Natural killer cell treated with Interleukin-12 subunit alpha and Interleukin-12 subunit beta and Interleukin-15 and Interleukin-18, amount 100 ng/mL, for 72 hours (primary cell): ENCODE measurements at regions not wholly inside any gene's neighbourhood (a gene's known extent, or its start where the extent isn't known, plus 50 kb on each side); places are given as distances from the start of the nearest gene placed in this dataset.

Experiments used
- ATAC-seq, 2 donors: fragments of 150-1000 bp; cut with Tn5 transposase in 1 of 2; sonication (Bioruptor Pico), chemical (Tn5 transposase) in 1 of 2; 2 replicates each; pipeline ENCODE4 v1.10.0; 2021
- DNase-seq: peaks from one replicate; pipeline ENCODE4 v3.0.0; 2022; ENCODE audit warnings: low spot score
- H3K27ac Mint-ChIP-seq, 2 donors: 1 replicate in 1 of 2; 2 replicates in 1 of 2; pipeline ENCODE4 v1.8.0; 2022; ENCODE audit warnings: mixed read lengths in 2 of 2, mild to moderate bottlenecking in 1 of 2, moderate library complexity in 1 of 2
- H3K27me3 Mint-ChIP-seq, 2 donors: 1 replicate in 1 of 2; 2 replicates in 1 of 2; pipeline ENCODE4 v1.8.0; 2022; ENCODE audit warnings: mixed read lengths in 2 of 2
- H3K36me3 Mint-ChIP-seq: one replicate; pipeline ENCODE4 v1.8.0; 2022; ENCODE audit warnings: mixed read lengths
- H3K4me1 Mint-ChIP-seq, 2 donors: 1 replicate in 1 of 2; 2 replicates in 1 of 2; pipeline ENCODE4 v1.8.0; 2022; ENCODE audit warnings: low read depth in 2 of 2, mixed read lengths in 2 of 2, mild to moderate bottlenecking in 1 of 2
- H3K4me3 Mint-ChIP-seq: one replicate; pipeline ENCODE4 v1.8.0; 2022; ENCODE audit warnings: mixed read lengths
- H3K9me3 Mint-ChIP-seq: 2 replicates; pipeline ENCODE4 v1.8.0; 2022; ENCODE audit warnings: mixed read lengths

DNA sequence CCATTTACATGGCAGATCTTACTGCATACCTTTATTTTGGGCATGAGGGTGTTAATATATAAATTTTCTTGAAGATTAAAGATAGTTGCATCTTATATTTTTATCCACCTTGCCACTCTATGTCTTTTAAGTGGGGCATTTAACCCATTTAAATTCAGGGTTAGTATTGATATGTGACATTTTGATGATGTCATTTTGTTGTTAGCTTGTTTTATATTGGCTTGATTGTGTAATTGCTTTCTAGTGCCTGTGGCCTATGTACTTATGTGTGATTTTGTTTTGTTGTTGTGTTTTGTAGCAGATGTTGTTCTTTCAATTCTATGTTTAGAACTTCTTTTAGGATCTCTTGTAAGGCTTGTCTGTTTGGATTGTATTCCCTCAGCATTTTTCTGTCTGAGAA is 939.9 kb upstream of the CDH9 start:
- H3K9me3 Mint-ChIP-seq: peaks cover 29% of the 10 kb centered on the region
- H3K27me3 Mint-ChIP-seq: no peaks in the 10 kb centered on the region
- no peaks in the 10 kb centered on the region for H3K4me1 Mint-ChIP-seq
- DNase-seq (no peak), ATAC-seq (no peak)
- H3K27ac Mint-ChIP-seq: no peak overlapping the region
- H3K36me3 Mint-ChIP-seq: peaks cover 20% of the 10 kb centered on the region
- no peak overlapping the region for H3K4me3 Mint-ChIP-seq

DNA sequence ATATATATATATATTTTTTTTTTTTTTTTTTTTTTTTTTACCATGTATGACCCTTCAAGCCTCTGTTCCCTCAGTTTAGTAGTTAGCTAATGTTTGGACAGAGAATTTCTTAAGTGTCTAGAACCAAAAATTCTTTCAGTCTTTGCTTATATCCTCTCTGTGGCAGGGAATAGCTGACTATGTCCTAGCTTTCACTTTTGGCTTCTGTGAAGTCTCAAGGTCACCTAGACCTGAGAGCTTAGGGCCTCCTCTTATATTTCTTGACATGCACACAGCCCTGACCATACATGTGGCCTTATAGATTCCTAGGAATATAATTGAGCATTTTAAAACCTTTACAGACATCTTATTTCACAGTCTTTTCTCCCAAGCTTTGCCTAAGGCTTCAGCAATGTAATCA is 930.8 kb upstream of the CDH9 start:
- Mint-ChIP-seq H3K4me1 (no peaks in the 10 kb centered on the region), H3K9me3 (peaks cover 6% of the 10 kb centered on the region), H3K27me3 (no peaks in the 10 kb centered on the region), H3K4me3 (no peak overlapping the region), H3K36me3 (peaks cover 5% of the 10 kb centered on the region), H3K27ac (no peak overlapping the region)
- DNase-seq: no peak
- no peak for ATAC-seq

DNA sequence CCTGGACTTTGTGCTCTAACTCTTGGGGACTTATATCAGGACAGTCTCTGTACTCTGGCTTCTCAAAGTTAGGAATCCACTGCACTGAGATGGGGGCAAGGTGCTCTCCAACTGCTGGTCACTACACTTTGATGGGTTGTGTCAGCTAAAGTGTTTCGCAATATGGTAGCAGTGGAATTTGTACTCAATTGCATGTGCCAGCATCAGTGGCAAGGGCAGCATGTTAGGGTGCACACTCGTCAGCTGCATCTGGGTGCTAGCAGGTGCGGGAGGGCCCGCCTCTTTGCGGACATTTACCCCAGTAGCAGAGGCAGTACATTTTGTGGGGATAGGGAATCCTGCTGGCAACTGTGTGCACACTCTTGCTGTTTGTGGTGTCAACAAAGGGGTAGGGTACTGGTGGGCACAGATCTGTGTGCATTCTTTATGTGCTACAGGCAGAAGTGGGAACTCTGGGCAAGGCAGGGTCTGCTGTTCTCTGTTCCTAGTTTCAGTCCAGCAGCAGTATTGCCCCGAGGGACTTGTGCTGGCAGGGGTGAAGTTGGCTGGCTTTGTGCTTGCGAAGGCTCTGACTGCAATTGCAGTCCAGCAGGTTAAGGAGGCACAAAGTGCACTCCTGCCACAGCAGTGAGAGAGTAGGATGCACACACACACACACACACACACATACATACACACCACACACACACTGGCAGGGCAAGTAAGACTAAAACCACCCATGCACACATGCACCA is 924.8 kb upstream of the CDH9 start:
- Mint-ChIP-seq H3K27ac (no peak overlapping the region), H3K27me3 (no peaks in the 10 kb centered on the region), H3K4me1 (no peaks in the 10 kb centered on the region), H3K9me3 (peaks cover 33% of the 10 kb centered on the region), H3K4me3 (no peak overlapping the region), H3K36me3 (peaks cover 34% of the 10 kb centered on the region)
- ATAC-seq (no peak), DNase-seq (no peak)

DNA sequence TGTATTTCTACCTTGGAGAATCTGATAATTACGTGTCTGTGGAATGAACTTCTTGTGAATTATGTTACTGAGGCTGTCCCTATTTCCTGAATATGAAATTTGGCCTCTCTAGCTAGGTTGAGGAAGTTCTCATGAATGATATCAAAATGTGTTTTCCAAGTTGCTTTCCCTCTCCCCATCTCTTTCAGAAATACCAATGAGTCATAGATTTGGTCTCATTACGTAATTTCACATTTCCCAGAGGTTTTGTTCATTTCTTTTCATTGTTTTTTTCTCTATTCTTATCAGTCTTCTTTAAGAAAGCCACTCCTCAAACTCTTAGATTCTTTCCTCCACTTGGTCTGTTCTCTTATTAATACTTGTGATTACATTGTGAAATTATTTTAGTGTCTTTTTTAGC is 923.8 kb upstream of the CDH9 start:
- no peak for ATAC-seq
- Mint-ChIP-seq H3K4me1 (no peaks in the 10 kb centered on the region), H3K36me3 (peaks cover 37% of the 10 kb centered on the region), H3K4me3 (no peak overlapping the region), H3K27me3 (no peaks in the 10 kb centered on the region), H3K27ac (no peak overlapping the region), H3K9me3 (peaks cover 38% of the 10 kb centered on the region)
- no peak for DNase-seq

DNA sequence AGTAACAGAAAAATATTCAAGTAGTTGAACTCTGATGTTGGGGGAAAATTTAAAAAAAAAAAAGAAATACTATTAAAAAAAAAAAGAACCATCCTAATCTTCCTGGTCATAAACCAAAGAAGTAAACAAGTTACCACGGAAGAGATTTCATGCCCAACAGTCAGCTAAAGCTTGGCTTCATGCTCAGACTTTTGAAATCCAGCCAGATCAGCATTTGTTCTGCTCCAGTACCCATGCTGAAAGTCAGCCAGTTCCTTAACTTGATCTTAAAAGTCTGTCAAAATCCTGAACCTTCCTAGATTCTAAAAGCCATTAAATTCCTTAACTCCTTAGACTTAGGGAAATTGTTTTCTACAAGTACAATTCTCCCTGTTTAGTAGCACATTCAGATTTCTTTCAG is 908.7 kb upstream of the CDH9 start:
- Mint-ChIP-seq H3K27me3 (no peaks in the 10 kb centered on the region), H3K27ac (no peak overlapping the region), H3K4me3 (no peak overlapping the region), H3K4me1 (no peaks in the 10 kb centered on the region), H3K36me3 (no peaks in the 10 kb centered on the region), H3K9me3 (peaks cover 7% of the 10 kb centered on the region)
- ATAC-seq (no peak), DNase-seq (no peak)

DNA sequence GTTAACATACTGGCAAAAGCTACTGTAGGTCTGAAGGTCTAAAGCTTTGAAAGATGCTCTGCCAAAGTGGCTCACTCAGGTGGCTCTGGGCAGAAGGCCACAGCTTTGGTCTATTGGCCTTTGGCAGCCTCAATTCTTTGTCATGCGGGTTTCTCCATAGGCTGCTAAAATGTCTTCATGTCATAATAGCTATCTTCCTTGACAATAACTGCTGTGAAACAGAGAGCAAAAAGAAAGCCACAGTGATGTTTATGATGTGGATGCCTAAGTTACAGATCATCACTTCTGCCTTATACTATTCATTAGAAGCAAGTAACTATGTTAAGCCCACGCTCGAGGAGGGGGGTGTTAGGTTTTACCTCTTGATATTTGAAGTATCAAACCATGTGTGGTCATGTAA is 906.1 kb upstream of the CDH9 start:
- H3K4me3 Mint-ChIP-seq: no peak overlapping the region
- ATAC-seq (no peak), DNase-seq (no peak)
- no peak overlapping the region for H3K27ac Mint-ChIP-seq
- H3K9me3 Mint-ChIP-seq: peaks cover 7% of the 10 kb centered on the region
- H3K36me3 Mint-ChIP-seq: peaks cover 4% of the 10 kb centered on the region
- no peaks in the 10 kb centered on the region for H3K27me3 Mint-ChIP-seq
- H3K4me1 Mint-ChIP-seq: no peaks in the 10 kb centered on the region

DNA sequence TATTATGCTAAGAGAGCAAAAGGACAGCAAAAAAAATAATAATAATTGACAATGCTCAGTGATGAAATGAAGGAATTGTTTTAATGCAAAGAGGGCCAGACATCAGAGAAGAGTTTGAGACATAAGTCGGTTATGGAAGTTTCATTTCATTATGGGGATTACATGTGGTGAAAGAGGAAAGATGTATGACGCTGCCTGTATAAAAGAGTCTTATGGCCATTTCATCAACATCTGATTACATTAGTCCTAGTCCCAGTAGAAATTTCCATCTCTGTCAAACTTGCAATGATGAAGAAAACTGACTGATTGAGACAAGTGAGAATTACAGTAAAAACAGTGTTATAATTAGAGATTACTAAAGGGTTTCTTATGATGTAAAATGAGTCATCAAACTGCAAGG is 900.6 kb upstream of the CDH9 start:
- Mint-ChIP-seq H3K27me3 (no peaks in the 10 kb centered on the region), H3K4me1 (no peaks in the 10 kb centered on the region), H3K4me3 (no peak overlapping the region), H3K27ac (no peak overlapping the region), H3K9me3 (peaks cover 8% of the 10 kb centered on the region), H3K36me3 (peaks cover 13% of the 10 kb centered on the region)
- DNase-seq (no peak), ATAC-seq (no peak)

DNA sequence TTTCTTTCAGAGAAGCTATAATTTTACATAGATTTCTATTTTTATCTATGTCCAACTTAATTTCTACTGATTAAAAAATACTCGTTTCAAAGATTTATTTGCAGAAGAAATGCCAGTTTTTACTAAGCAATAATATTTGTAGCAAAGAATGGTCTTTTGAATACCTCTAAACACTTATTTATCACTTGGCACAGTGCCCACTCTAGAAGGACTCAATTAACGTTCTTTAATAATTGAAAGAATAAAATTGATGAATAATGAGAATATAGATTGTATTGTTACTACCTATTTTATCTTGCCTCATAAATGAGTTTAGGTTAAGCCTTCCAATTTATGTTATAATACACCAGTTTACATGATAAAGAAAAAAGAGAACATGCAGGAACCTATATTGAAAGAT is 889.7 kb upstream of the CDH9 start:
- Mint-ChIP-seq H3K36me3 (no peaks in the 10 kb centered on the region), H3K27me3 (no peaks in the 10 kb centered on the region), H3K4me3 (no peak overlapping the region)

DNA sequence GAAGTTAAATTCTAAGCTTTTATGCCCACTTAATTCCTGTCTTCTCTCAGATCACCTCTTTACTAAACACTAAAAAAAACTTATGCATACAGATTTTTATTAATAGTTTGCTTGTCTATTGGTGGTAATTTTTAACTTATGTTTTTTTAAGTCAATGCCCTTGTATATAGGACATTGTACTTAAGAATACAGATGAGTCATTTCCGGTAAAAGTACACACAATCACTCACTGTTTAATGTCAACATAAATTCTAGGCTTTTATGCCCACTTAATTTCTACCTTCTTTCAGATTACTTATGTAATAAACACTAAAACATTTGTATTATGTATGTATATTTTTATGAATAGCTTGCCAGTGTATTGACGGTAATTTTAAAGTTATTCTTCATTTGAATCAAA is 872.8 kb upstream of the CDH9 start:
- no peak for DNase-seq
- Mint-ChIP-seq H3K27me3 (no peaks in the 10 kb centered on the region), H3K4me3 (no peak overlapping the region), H3K36me3 (peaks cover 9% of the 10 kb centered on the region), H3K9me3 (peaks cover 14% of the 10 kb centered on the region), H3K4me1 (no peaks in the 10 kb centered on the region), H3K27ac (no peak overlapping the region)
- no peak for ATAC-seq

More for the DNA sequence above, 889.7 kb upstream of the CDH9 start:
- H3K9me3 Mint-ChIP-seq: peaks cover 6% of the 10 kb centered on the region
- no peak for DNase-seq
- no peak overlapping the region for H3K27ac Mint-ChIP-seq
- ATAC-seq: no peak
- H3K4me1 Mint-ChIP-seq: no peaks in the 10 kb centered on the region

DNA sequence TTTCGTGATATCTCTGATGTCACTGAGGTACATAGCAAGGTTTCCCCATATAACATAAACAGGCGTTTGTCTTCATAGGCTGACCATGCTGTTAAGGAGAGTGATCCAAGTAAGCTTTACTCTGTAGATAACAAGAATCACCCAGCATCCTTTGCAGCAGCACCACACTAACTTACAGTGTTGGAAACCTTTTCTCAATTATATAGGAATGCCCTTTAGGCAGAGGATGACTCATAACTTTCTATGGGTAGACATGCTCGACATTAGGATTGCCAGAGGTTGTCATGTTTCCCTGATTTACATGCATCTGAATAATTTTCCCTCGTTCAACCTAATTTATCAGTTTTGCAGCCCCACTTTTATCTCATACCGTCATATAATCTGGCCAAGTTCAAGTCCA is 870.0 kb upstream of the CDH9 start:
- Mint-ChIP-seq H3K27ac (no peak overlapping the region), H3K27me3 (no peaks in the 10 kb centered on the region), H3K9me3 (peaks cover 17% of the 10 kb centered on the region), H3K36me3 (peaks cover 9% of the 10 kb centered on the region), H3K4me1 (no peaks in the 10 kb centered on the region), H3K4me3 (no peak overlapping the region)
- DNase-seq: no peak
- no peak for ATAC-seq

DNA sequence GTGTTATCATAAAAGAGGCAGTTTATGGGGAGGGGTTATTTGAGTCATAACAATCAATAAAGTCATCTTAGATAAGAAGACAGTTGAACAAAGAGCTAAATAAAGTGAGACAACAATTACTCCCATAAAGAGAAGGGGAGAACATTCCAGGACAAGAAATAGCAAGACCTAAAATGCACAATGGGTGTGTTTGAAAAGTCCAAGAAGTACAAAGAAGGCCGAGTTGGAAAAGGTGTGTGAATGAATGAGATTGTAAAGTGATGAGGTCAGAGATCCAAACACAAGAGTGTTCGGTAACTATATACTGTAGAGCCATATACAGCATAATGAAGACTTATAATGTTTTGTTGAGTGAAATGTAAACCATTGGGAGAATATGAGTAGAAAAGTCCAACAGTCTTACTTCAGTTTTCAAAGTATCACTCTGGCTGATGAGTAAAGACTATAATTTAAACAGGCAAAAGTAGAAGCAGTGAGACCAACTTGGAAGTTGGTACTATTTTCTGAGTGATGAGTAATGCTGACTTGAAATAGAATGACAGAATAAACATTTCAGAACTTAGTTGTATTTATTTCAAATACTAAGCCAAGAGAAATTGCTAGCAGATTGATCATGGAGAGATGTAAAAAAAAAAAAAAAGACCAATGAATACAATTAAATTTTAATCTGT is 868.7 kb upstream of the CDH9 start:
- H3K27ac Mint-ChIP-seq: no peak overlapping the region
- no peak overlapping the region for H3K4me3 Mint-ChIP-seq
- ATAC-seq: no peak
- H3K9me3 Mint-ChIP-seq: peaks cover 17% of the 10 kb centered on the region
- H3K27me3 Mint-ChIP-seq: no peaks in the 10 kb centered on the region
- DNase-seq: no peak
- H3K4me1 Mint-ChIP-seq: no peaks in the 10 kb centered on the region
- peaks cover 9% of the 10 kb centered on the region for H3K36me3 Mint-ChIP-seq

DNA sequence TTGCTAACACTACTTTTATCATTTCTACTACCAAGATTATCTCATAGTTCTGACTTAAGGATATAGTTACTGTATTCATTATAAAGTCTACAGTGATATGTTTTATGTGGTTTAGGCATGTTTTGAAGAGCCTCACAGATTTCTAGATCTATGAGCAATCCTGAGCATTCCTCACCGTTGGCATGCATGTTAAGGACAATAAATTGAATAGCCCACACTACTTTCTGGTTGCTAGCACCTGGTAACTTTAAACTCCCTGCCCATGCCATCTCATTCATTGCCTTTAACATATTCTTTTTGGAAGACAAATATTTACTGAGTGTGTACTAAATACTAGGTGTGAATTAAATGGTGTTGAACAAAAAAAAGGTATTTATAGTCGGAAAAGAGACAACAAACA is 868.1 kb upstream of the CDH9 start:
- Mint-ChIP-seq H3K27ac (no peak overlapping the region), H3K4me1 (no peaks in the 10 kb centered on the region), H3K36me3 (peaks cover 9% of the 10 kb centered on the region), H3K4me3 (no peak overlapping the region), H3K9me3 (peaks cover 20% of the 10 kb centered on the region), H3K27me3 (no peaks in the 10 kb centered on the region)
- ATAC-seq (no peak), DNase-seq (no peak)

DNA sequence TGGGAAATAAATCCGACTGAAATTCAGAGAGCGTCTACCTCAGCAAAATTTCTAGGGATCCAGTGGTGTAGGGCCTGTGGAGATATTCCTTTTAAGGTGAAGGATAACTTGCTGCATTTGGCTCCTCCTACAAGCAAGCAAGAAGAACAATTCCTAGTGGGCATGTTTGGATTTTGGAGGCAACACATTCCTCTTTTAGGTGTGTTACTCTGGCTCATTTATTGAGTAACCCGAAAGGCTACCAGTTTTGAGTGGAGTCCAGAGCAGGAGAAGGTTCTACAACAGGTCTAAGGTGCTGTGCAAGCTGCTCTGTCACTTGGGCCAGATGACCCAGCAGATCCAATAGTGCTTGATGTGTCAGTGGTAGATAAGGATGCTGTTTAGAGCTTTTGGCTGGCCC is 862.4 kb upstream of the CDH9 start:
- DNase-seq (no peak), ATAC-seq (no peak)
- Mint-ChIP-seq H3K27me3 (no peaks in the 10 kb centered on the region), H3K9me3 (peaks cover 10% of the 10 kb centered on the region), H3K4me1 (no peaks in the 10 kb centered on the region), H3K27ac (no peak overlapping the region), H3K36me3 (no peaks in the 10 kb centered on the region), H3K4me3 (no peak overlapping the region)

DNA sequence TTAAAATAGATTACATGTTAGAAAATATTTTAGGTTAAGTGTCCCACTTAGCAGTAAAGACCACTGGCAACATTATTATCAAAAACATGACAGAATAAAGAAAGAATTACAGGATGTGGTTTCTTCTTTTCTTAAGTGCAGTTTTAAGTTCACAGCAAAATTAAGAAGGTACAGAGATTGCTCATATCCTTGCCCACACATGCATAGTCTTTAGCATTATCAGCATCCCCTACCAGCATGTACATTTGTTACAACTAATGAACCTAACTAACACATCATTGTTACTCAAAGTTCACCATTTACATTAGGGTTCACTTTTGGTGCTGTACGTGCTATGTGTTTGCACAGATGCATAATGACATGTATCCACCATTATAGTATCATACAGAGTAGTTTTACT is 837.7 kb upstream of the CDH9 start:
- no peak for ATAC-seq
- Mint-ChIP-seq H3K9me3 (peaks cover 20% of the 10 kb centered on the region), H3K4me3 (no peak overlapping the region), H3K27me3 (no peaks in the 10 kb centered on the region), H3K4me1 (no peaks in the 10 kb centered on the region), H3K36me3 (peaks cover 18% of the 10 kb centered on the region), H3K27ac (no peak overlapping the region)
- no peak for DNase-seq

DNA sequence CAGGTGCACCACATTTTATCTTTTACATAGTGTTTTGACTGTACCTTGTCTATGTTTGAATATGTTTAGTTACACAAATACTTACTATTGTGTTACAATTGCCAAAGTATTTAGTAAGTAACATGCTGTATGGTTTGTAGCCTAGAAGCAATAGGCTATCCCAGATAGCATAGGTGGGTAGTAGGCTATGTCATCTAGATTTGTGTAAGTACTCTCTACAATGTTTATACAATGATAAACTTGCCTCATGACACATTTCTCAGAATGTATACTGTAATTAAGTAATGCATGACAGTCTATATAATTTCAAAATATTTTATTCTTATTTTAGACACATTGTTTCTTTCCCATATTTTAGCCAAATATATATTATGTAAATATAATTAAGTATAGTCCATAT is 836.8 kb upstream of the CDH9 start:
- Mint-ChIP-seq H3K27me3 (no peaks in the 10 kb centered on the region), H3K4me3 (no peak overlapping the region), H3K36me3 (peaks cover 19% of the 10 kb centered on the region), H3K4me1 (no peaks in the 10 kb centered on the region), H3K9me3 (peaks cover 17% of the 10 kb centered on the region), H3K27ac (no peak overlapping the region)
- no peak for ATAC-seq
- no peak for DNase-seq
